ENCODE measurements at regions not wholly inside any gene's neighbourhood (a gene's known extent, or its start where the extent isn't known, plus 50 kb on each side); places are given as distances from the start of the nearest gene placed in this dataset.

DNA sequence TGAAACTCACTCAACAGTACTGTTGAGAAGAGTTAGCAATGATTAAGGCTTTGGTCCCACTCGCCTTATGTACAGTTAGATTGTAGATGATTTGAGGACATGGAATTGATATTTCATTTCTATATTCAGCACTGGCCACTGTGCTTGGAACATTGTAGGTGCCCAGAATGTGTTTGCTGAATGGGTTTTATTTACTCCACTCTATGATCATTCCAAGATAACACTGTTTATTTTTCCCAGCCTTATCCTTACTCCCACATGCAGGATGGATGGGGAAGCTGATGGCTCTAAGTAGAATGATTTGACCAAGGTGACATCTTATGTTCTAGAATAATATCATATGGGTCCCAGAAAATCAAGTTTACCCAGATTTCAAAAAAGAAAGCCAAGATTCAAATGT is 124.6 kb upstream of the RXFP2 start:
- Histone ChIP-seq H3K36me3 (ENCODE audit: control insufficient read depth in 2 of 2, extremely low read depth in 1 of 2, insufficient read depth in 2 of 2, low read length in 2 of 2) (no peaks in the 10 kb centered on the region), H3K4me2 (ENCODE audit: control insufficient read depth, extremely low read depth, insufficient read depth, low read depth, low read length) (no peak overlapping the region), H3K79me2 (ENCODE audit: control insufficient read depth, insufficient read depth, low read length) (no peaks in the 10 kb centered on the region), H3K27me3 (ENCODE audit: control insufficient read depth, extremely low read depth, insufficient read depth, low read length) (no peaks in the 10 kb centered on the region), H3K4me3 (ENCODE audit: control insufficient read depth in 2 of 3, extremely low read depth in 1 of 3, insufficient read depth in 2 of 3, low read depth in 1 of 3, low read length in 3 of 3) (no peak overlapping the region), H3K4me1 (ENCODE audit: control insufficient read depth, extremely low read depth, insufficient read depth, low read length) (no peaks in the 10 kb centered on the region), H3K9me1 (ENCODE audit: control insufficient read depth, extremely low read depth, insufficient read depth, low read length) (no peaks in the 10 kb centered on the region), H3K9me3 (ENCODE audit: control insufficient read depth, low read depth, low read length) (no peaks in the 10 kb centered on the region), H4K20me1 (ENCODE audit: control insufficient read depth, extremely low read depth, insufficient read depth, low read length) (no peaks in the 10 kb centered on the region), H3K27ac (ENCODE audit: control insufficient read depth, insufficient read depth, low read length) (no peak overlapping the region), H2AFZ (ENCODE audit: control insufficient read depth, low read length) (no peak overlapping the region), H3K9ac (ENCODE audit: control insufficient read depth, extremely low read depth, insufficient read depth, low read length) (no peak overlapping the region)
- TF ChIP-seq, protein P1, sequence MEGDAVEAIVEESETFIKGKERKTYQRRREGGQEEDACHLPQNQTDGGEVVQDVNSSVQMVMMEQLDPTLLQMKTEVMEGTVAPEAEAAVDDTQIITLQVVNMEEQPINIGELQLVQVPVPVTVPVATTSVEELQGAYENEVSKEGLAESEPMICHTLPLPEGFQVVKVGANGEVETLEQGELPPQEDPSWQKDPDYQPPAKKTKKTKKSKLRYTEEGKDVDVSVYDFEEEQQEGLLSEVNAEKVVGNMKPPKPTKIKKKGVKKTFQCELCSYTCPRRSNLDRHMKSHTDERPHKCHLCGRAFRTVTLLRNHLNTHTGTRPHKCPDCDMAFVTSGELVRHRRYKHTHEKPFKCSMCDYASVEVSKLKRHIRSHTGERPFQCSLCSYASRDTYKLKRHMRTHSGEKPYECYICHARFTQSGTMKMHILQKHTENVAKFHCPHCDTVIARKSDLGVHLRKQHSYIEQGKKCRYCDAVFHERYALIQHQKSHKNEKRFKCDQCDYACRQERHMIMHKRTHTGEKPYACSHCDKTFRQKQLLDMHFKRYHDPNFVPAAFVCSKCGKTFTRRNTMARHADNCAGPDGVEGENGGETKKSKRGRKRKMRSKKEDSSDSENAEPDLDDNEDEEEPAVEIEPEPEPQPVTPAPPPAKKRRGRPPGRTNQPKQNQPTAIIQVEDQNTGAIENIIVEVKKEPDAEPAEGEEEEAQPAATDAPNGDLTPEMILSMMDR (optimal IDR thresholded peaks at IDR 0.05 in 1 of 3, IDR thresholded peaks at IDR 0.05 in 1 of 3, conservative IDR thresholded peaks at IDR 0.05 in 1 of 3; ENCODE audit: extremely low read depth in 1 of 3, insufficient read depth in 2 of 3, low read length in 3 of 3), result no peak
- no peak for TF ChIP-seq EZH2 (IDR thresholded peaks at IDR 0.05; ENCODE audit: low read length)
- dilution Hi-C loops (cut with MboI; ENCODE audit: extremely low pct_ligation_motif_present, low sequenced_read_pairs), result no loop called here
- FAIRE-seq, result no peak
- DNase-seq (ENCODE audit: low read depth, low spot score), result no peak

DNA sequence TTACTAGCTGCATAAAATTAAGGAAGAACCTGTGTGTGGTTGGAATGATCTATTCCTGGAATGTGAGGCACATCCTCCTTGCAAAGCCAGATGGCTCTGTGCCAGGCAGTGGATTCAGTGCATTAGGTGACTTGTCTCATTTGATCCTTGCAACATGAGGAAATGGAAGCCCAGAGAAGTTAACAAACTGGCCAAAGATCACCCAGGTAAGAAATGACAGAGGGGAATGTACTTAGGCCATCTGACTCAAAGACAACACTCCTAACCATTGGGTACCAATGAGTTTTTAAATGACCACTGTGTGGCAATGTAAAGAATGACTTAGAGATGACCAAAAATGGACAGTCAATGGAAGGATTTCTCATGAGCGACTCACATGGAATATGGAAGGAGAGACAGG is 114.2 kb upstream of the RXFP2 start:
- Histone ChIP-seq H3K4me1 (ENCODE audit: control insufficient read depth, extremely low read depth, insufficient read depth, low read length) (no peaks in the 10 kb centered on the region), H3K4me2 (ENCODE audit: control insufficient read depth, extremely low read depth, insufficient read depth, low read depth, low read length) (no peak overlapping the region), H2AFZ (ENCODE audit: control insufficient read depth, low read length) (no peak overlapping the region), H3K27me3 (ENCODE audit: control insufficient read depth, extremely low read depth, insufficient read depth, low read length) (no peaks in the 10 kb centered on the region), H3K79me2 (ENCODE audit: control insufficient read depth, insufficient read depth, low read length) (no peaks in the 10 kb centered on the region), H3K9ac (ENCODE audit: control insufficient read depth, extremely low read depth, insufficient read depth, low read length) (no peak overlapping the region), H3K9me3 (ENCODE audit: control insufficient read depth, low read depth, low read length) (no peaks in the 10 kb centered on the region), H4K20me1 (ENCODE audit: control insufficient read depth, extremely low read depth, insufficient read depth, low read length) (no peaks in the 10 kb centered on the region), H3K4me3 (ENCODE audit: control insufficient read depth in 2 of 3, extremely low read depth in 1 of 3, insufficient read depth in 2 of 3, low read depth in 1 of 3, low read length in 3 of 3) (no peak overlapping the region), H3K27ac (ENCODE audit: control insufficient read depth, insufficient read depth, low read length) (no peak overlapping the region), H3K9me1 (ENCODE audit: control insufficient read depth, extremely low read depth, insufficient read depth, low read length) (no peaks in the 10 kb centered on the region), H3K36me3 (ENCODE audit: control insufficient read depth in 2 of 2, extremely low read depth in 1 of 2, insufficient read depth in 2 of 2, low read length in 2 of 2) (no peaks in the 10 kb centered on the region)
- DNase-seq (ENCODE audit: low read depth, low spot score) (no peak), FAIRE-seq (no peak)
- no peak for TF ChIP-seq EZH2 (IDR thresholded peaks at IDR 0.05; ENCODE audit: low read length)
- TF ChIP-seq, protein P1 (optimal IDR thresholded peaks at IDR 0.05 in 1 of 3, IDR thresholded peaks at IDR 0.05 in 1 of 3, conservative IDR thresholded peaks at IDR 0.05 in 1 of 3; ENCODE audit: extremely low read depth in 1 of 3, insufficient read depth in 2 of 3, low read length in 3 of 3), result no peak
- dilution Hi-C loops (cut with MboI; ENCODE audit: extremely low pct_ligation_motif_present, low sequenced_read_pairs), result no loop called here

All from keratinocyte (primary cell).